ENCODE measurements at regions not wholly inside any gene's neighbourhood (a gene's known extent, or its start where the extent isn't known, plus 50 kb on each side); places are given as distances from the start of the nearest gene placed in this dataset.
"Not testable (repeated sequence)": the region's sequence is repeated elsewhere in the genome, so short reads cannot be mapped to it uniquely, and the experiment has no call there.

- DNase-seq (ENCODE audit: low read depth, low spot score) (no peak), ATAC-seq (no peak)
- ChIA-PET CTCF (no interaction called here), RAD21 (ENCODE audit: low non-redundant PET in 1 of 2, low total read pairs in 2 of 2, uncharacterized antibody in 2 of 2, unreplicated experiment in 2 of 2) (no interaction called here), POLR2A (no interaction called here)
- no peak overlapping the region for H3K4me3 ChIP-seq (replicated peaks in 1 of 2; ENCODE audit: low read depth in 1 of 2, low read length in 2 of 2)
- no peak overlapping the region for H3K9ac ChIP-seq (ENCODE audit: low read length)
- intact Hi-C loops (cut with micrococcal nuclease) = no loop called here
- no peaks in the 10 kb centered on the region for H3K36me3 ChIP-seq (ENCODE audit: control insufficient read depth in 1 of 2, insufficient read depth in 2 of 2, low read length in 2 of 2)
- H2AFZ ChIP-seq (ENCODE audit: low read depth, low read length, poor library complexity, severe bottlenecking) = no peak overlapping the region
- H3K9me3 ChIP-seq (ENCODE audit: control insufficient read depth in 1 of 2, insufficient read depth in 1 of 2, low read depth in 1 of 2, low read length in 2 of 2) = no peaks in the 10 kb centered on the region
- no peak overlapping the region for H3K27ac ChIP-seq (ENCODE audit: low read depth, low read length)
- no TSS peak for BruUV-seq (replicated peaks)
- H3K4me1 ChIP-seq (ENCODE audit: control insufficient read depth in 1 of 2, insufficient read depth in 2 of 2, low read length in 2 of 2) = no peaks in the 10 kb centered on the region
- no peaks in the 10 kb centered on the region for H3K27me3 ChIP-seq (ENCODE audit: insufficient read depth, low read length)
- H4K20me1 ChIP-seq (ENCODE audit: insufficient read depth) = no peaks in the 10 kb centered on the region
- no peaks in the 10 kb centered on the region for H3K9me2 ChIP-seq (ENCODE audit: insufficient read depth)
- no peaks in the 10 kb centered on the region for H3K79me2 ChIP-seq (ENCODE audit: insufficient read depth, low read length)
- H3K4me2 ChIP-seq (ENCODE audit: low read length) = no peak overlapping the region
- no peak for TF ChIP-seq SIN3A (IDR thresholded peaks at IDR 0.05; ENCODE audit: low read depth)
- no peak for TF ChIP-seq EGR1 (IDR thresholded peaks at IDR 0.05; ENCODE audit: low read depth)
- TF ChIP-seq REST (IDR thresholded peaks at IDR 0.05; ENCODE audit: low read depth) = no peak
- TF ChIP-seq ZNF274 (IDR thresholded peaks at IDR 0.05; ENCODE audit: low read depth, low read length) = no peak
Measured at GRCh38 chr5:124494540-124495116, 251.8 kb downstream of the ZNF608 start.

- Histone ChIP-seq H3K79me2 (ENCODE audit: insufficient read depth, low read length) (no peaks in the 10 kb centered on the region), H3K9ac (ENCODE audit: low read length) (no peak overlapping the region), H3K9me2 (ENCODE audit: insufficient read depth) (no peaks in the 10 kb centered on the region), H4K20me1 (ENCODE audit: insufficient read depth) (no peaks in the 10 kb centered on the region), H3K4me1 (ENCODE audit: control insufficient read depth in 1 of 2, insufficient read depth in 2 of 2, low read length in 2 of 2) (no peaks in the 10 kb centered on the region), H3K27ac (ENCODE audit: low read depth, low read length) (no peak overlapping the region), H3K9me3 (ENCODE audit: control insufficient read depth in 1 of 2, insufficient read depth in 1 of 2, low read depth in 1 of 2, low read length in 2 of 2) (no peaks in the 10 kb centered on the region), H2AFZ (ENCODE audit: low read depth, low read length, poor library complexity, severe bottlenecking) (no peak overlapping the region), H3K4me3 (replicated peaks in 1 of 2; ENCODE audit: low read depth in 1 of 2, low read length in 2 of 2) (no peak overlapping the region), H3K36me3 (ENCODE audit: control insufficient read depth in 1 of 2, insufficient read depth in 2 of 2, low read length in 2 of 2) (no peaks in the 10 kb centered on the region), H3K27me3 (ENCODE audit: insufficient read depth, low read length) (no peaks in the 10 kb centered on the region), H3K4me2 (ENCODE audit: low read length) (no peak overlapping the region)
- BruUV-seq (replicated peaks) = no TSS peak
- no peak for ATAC-seq
- intact Hi-C loops (cut with micrococcal nuclease) = no loop called here
- ChIA-PET POLR2A (no interaction called here), RAD21 (ENCODE audit: low non-redundant PET in 1 of 2, low total read pairs in 2 of 2, uncharacterized antibody in 2 of 2, unreplicated experiment in 2 of 2) (no interaction called here), CTCF (no interaction called here)
- TF ChIP-seq TCF7L2 (IDR thresholded peaks at IDR 0.05; ENCODE audit: borderline replicate concordance, extremely low read depth, insufficient read depth, insufficient read length) = no peak
- TF ChIP-seq SP1 (IDR thresholded peaks at IDR 0.05; ENCODE audit: low read depth) = no peak
- no peak for TF ChIP-seq JUND (IDR thresholded peaks at IDR 0.05)
- TF ChIP-seq POLR2AphosphoS5 (IDR thresholded peaks at IDR 0.05; ENCODE audit: low read depth, low read length) = no peak
- TF ChIP-seq ZFX (IDR thresholded peaks at IDR 0.05) = no peak
- DNase-seq (ENCODE audit: low read depth, low spot score) = no peak
Measured at GRCh38 chr5:124492444-124493224, 253.8 kb downstream of the ZNF608 start.

GRCh38 chr5:124490315-124490714 is 256.1 kb downstream of the ZNF608 start:
- H3K36me3 ChIP-seq (ENCODE audit: control insufficient read depth in 1 of 2, insufficient read depth in 2 of 2, low read length in 2 of 2); CTCF ChIA-PET: not testable (repeated sequence)

More at GRCh38 chr5:124490315-124490714, 256.1 kb downstream of the ZNF608 start:
- H2AFZ ChIP-seq (ENCODE audit: low read depth, low read length, poor library complexity, severe bottlenecking); H3K27ac ChIP-seq (ENCODE audit: low read depth, low read length); H3K4me3 ChIP-seq (replicated peaks in 1 of 2; ENCODE audit: low read depth in 1 of 2, low read length in 2 of 2); DNase-seq (ENCODE audit: low read depth, low spot score); H3K4me2 ChIP-seq (ENCODE audit: low read length); H4K20me1 ChIP-seq (ENCODE audit: insufficient read depth); intact Hi-C loops (cut with micrococcal nuclease); H3K9me2 ChIP-seq (ENCODE audit: insufficient read depth); H3K79me2 ChIP-seq (ENCODE audit: insufficient read depth, low read length); H3K4me1 ChIP-seq (ENCODE audit: control insufficient read depth in 1 of 2, insufficient read depth in 2 of 2, low read length in 2 of 2); RAD21 ChIA-PET (ENCODE audit: low non-redundant PET in 1 of 2, low total read pairs in 2 of 2, uncharacterized antibody in 2 of 2, unreplicated experiment in 2 of 2); H3K9me3 ChIP-seq (ENCODE audit: control insufficient read depth in 1 of 2, insufficient read depth in 1 of 2, low read depth in 1 of 2, low read length in 2 of 2); POLR2A ChIA-PET; H3K9ac ChIP-seq (ENCODE audit: low read length); ATAC-seq; BruUV-seq (replicated peaks); H3K27me3 ChIP-seq (ENCODE audit: insufficient read depth, low read length): not testable (repeated sequence)

All from HCT116 (cell line).